22Rv1 (cell line): ENCODE measurements at regions not wholly inside any gene's neighbourhood (a gene's known extent, or its start where the extent isn't known, plus 50 kb on each side); places are given as distances from the start of the nearest gene placed in this dataset.

ENCODE experiments used
- CTCF ChIP-seq: fragments of 450-650 bp; IDR thresholded peaks from 2 replicates; pipeline ENCODE4 v1.5.1; 2017; ENCODE audit warnings: mild to moderate bottlenecking
- ZFX ChIP-seq: fragments of 450-650 bp; IDR thresholded peaks from 2 replicates; pipeline ENCODE4 v1.6.1; 2017; ENCODE audit warnings: antibody characterized with exemption, borderline replicate concordance

GRCh38 chr12:91967590-91967989 is 178.1 kb downstream of the BTG1 start:
- TF ChIP-seq CTCF (no peak), ZFX (no peak)
